ENCODE measurements at regions not wholly inside any gene's neighbourhood (a gene's known extent, or its start where the extent isn't known, plus 50 kb on each side); places are given as distances from the start of the nearest gene placed in this dataset.

DNA sequence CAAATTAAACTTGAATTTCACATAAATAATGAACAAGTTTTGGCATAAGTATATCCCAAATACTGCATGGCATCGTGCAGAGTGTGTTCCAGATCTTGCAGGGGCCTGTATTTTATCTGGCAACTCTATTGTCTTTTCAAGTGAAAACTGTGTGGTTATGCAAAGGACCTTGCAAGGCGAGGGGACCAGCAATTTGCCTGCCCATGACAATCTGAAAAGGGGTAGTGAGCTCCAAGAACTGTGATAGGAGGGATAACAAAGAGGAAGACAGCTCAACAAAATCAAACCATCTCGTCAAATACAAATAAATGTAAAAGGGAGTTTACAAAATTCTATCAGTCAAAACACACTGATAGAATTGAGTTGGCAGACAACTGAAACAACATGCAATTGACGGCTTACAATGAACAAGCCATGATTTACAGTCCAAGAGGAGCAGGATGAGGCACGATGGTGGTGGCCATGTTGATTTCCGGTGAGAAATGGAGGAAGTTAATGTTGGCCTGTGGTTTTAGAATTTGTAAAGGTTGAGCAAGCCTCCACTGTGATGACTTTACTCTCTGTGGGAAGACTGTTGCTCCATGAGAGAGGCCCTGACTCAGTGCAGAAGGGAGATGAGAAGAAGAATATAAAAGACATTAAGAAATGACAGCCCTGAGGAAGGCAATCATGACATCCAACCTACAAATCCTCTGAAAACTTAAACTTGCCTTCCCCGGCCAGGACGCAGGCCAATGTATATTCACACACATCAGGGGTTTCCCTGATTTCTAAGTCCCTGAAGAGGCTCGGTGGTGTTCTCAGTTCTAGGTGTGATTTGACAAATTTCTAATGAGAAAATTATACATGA is 132.2 kb downstream of the ADSS2 start:
- TF ChIP-seq, protein P1, sequence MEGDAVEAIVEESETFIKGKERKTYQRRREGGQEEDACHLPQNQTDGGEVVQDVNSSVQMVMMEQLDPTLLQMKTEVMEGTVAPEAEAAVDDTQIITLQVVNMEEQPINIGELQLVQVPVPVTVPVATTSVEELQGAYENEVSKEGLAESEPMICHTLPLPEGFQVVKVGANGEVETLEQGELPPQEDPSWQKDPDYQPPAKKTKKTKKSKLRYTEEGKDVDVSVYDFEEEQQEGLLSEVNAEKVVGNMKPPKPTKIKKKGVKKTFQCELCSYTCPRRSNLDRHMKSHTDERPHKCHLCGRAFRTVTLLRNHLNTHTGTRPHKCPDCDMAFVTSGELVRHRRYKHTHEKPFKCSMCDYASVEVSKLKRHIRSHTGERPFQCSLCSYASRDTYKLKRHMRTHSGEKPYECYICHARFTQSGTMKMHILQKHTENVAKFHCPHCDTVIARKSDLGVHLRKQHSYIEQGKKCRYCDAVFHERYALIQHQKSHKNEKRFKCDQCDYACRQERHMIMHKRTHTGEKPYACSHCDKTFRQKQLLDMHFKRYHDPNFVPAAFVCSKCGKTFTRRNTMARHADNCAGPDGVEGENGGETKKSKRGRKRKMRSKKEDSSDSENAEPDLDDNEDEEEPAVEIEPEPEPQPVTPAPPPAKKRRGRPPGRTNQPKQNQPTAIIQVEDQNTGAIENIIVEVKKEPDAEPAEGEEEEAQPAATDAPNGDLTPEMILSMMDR (conservative IDR thresholded peaks at IDR 0.05 in 1 of 2, IDR thresholded peaks at IDR 0.05 in 1 of 2; ENCODE audit: extremely low read depth in 1 of 2, insufficient read depth in 1 of 2, low read depth in 1 of 2, low read length in 2 of 2), result no peak
- TF ChIP-seq EZH2 (IDR thresholded peaks at IDR 0.05; ENCODE audit: borderline replicate concordance, low read length), result no peak

Data from mammary epithelial cell (primary cell).